ENCODE measurements at regions not wholly inside any gene's neighbourhood (a gene's known extent, or its start where the extent isn't known, plus 50 kb on each side); places are given as distances from the start of the nearest gene placed in this dataset.

- H3K27ac Mint-ChIP-seq (ENCODE audit: unreplicated experiment): no peak overlapping the region
- H3K9me3 Mint-ChIP-seq (ENCODE audit: unreplicated experiment): peaks cover 7% of the 10 kb centered on the region
- H3K36me3 Mint-ChIP-seq (ENCODE audit: low read depth, unreplicated experiment): peaks cover 9% of the 10 kb centered on the region
- H3K4me3 Mint-ChIP-seq (ENCODE audit: unreplicated experiment): no peak overlapping the region
- peaks cover 5% of the 10 kb centered on the region for H3K27me3 Mint-ChIP-seq (ENCODE audit: unreplicated experiment)
- no peak for TF ChIP-seq CTCF (IDR thresholded peaks at IDR 0.05; ENCODE audit: unreplicated experiment)
- DNase-seq (ENCODE audit: low spot score): no peak
- peaks cover 3% of the 10 kb centered on the region for H3K4me1 Mint-ChIP-seq (ENCODE audit: unreplicated experiment)
Observed at GRCh38 chr2:239715202-239715601, 309.9 kb downstream of the NDUFA10 start.

- H3K4me3 Mint-ChIP-seq (ENCODE audit: unreplicated experiment): no peak overlapping the region
- no peak for TF ChIP-seq CTCF (IDR thresholded peaks at IDR 0.05; ENCODE audit: unreplicated experiment)
- DNase-seq (ENCODE audit: low spot score): no peak
- H3K4me1 Mint-ChIP-seq (ENCODE audit: unreplicated experiment): peaks cover 3% of the 10 kb centered on the region
- H3K36me3 Mint-ChIP-seq (ENCODE audit: low read depth, unreplicated experiment): peaks cover 9% of the 10 kb centered on the region
- peaks cover 5% of the 10 kb centered on the region for H3K27me3 Mint-ChIP-seq (ENCODE audit: unreplicated experiment)
- no peak overlapping the region for H3K27ac Mint-ChIP-seq (ENCODE audit: unreplicated experiment)
- H3K9me3 Mint-ChIP-seq (ENCODE audit: unreplicated experiment): peaks cover 7% of the 10 kb centered on the region
Observed at GRCh38 chr2:239714116-239714515, 311.0 kb downstream of the NDUFA10 start.

GRCh38 chr2:239712755-239713154 is 311.9 kb upstream of the HDAC4 start:
- Mint-ChIP-seq H3K27ac (ENCODE audit: unreplicated experiment) (no peak overlapping the region), H3K4me1 (ENCODE audit: unreplicated experiment) (no peaks in the 10 kb centered on the region), H3K4me3 (ENCODE audit: unreplicated experiment) (no peak overlapping the region), H3K9me3 (ENCODE audit: unreplicated experiment) (peaks cover 7% of the 10 kb centered on the region), H3K27me3 (ENCODE audit: unreplicated experiment) (peaks cover 5% of the 10 kb centered on the region), H3K36me3 (ENCODE audit: low read depth, unreplicated experiment) (peaks cover 9% of the 10 kb centered on the region)
- no peak for TF ChIP-seq CTCF (IDR thresholded peaks at IDR 0.05; ENCODE audit: unreplicated experiment)
- DNase-seq (ENCODE audit: low spot score): no peak

GRCh38 chr2:239711911-239712570 is 311.2 kb upstream of the HDAC4 start:
- no peak for DNase-seq (ENCODE audit: low spot score)
- Mint-ChIP-seq H3K36me3 (ENCODE audit: low read depth, unreplicated experiment) (peaks cover 9% of the 10 kb centered on the region), H3K4me1 (ENCODE audit: unreplicated experiment) (no peaks in the 10 kb centered on the region), H3K27me3 (ENCODE audit: unreplicated experiment) (peaks cover 6% of the 10 kb centered on the region), H3K9me3 (ENCODE audit: unreplicated experiment) (peaks cover 7% of the 10 kb centered on the region), H3K27ac (ENCODE audit: unreplicated experiment) (no peak overlapping the region), H3K4me3 (ENCODE audit: unreplicated experiment) (no peak overlapping the region)
- no peak for TF ChIP-seq CTCF (IDR thresholded peaks at IDR 0.05; ENCODE audit: unreplicated experiment)

GRCh38 chr2:239710953-239711861 is 310.4 kb upstream of the HDAC4 start:
- H3K36me3 Mint-ChIP-seq (ENCODE audit: low read depth, unreplicated experiment): peaks cover 9% of the 10 kb centered on the region
- no peak for DNase-seq (ENCODE audit: low spot score)
- peaks cover 7% of the 10 kb centered on the region for H3K9me3 Mint-ChIP-seq (ENCODE audit: unreplicated experiment)
- H3K4me3 Mint-ChIP-seq (ENCODE audit: unreplicated experiment): no peak overlapping the region
- TF ChIP-seq CTCF (IDR thresholded peaks at IDR 0.05; ENCODE audit: unreplicated experiment): no peak
- peaks cover 3% of the 10 kb centered on the region for H3K4me1 Mint-ChIP-seq (ENCODE audit: unreplicated experiment)
- H3K27me3 Mint-ChIP-seq (ENCODE audit: unreplicated experiment): peaks cover 6% of the 10 kb centered on the region
- no peak overlapping the region for H3K27ac Mint-ChIP-seq (ENCODE audit: unreplicated experiment)

Measured in endothelial cell (in vitro differentiated cells).